ENCODE measurements at regions not wholly inside any gene's neighbourhood (a gene's known extent, or its start where the extent isn't known, plus 50 kb on each side); places are given as distances from the start of the nearest gene placed in this dataset.

DNA sequence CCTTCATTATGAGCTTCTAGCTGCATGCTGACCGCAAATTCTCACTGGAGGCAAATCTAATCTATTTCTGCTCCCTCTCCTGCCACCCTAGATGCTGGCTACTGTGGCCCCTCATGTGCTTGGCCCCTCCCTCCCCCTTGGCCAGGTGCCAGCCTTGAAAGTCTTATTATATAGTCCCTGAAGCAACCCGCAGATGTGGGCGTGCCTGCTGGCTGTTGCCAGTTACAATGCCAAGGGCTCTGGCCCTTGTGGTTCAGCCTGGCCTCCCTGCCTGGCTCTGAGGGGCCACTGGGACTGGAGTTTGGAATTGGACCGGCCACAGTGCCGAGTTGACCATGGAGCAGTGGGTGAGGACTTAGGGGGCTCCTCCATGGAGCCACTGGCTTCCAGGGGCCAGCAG, 78.9 kb upstream of the ACTRT2 start:
- TF ChIP-seq, protein P1, sequence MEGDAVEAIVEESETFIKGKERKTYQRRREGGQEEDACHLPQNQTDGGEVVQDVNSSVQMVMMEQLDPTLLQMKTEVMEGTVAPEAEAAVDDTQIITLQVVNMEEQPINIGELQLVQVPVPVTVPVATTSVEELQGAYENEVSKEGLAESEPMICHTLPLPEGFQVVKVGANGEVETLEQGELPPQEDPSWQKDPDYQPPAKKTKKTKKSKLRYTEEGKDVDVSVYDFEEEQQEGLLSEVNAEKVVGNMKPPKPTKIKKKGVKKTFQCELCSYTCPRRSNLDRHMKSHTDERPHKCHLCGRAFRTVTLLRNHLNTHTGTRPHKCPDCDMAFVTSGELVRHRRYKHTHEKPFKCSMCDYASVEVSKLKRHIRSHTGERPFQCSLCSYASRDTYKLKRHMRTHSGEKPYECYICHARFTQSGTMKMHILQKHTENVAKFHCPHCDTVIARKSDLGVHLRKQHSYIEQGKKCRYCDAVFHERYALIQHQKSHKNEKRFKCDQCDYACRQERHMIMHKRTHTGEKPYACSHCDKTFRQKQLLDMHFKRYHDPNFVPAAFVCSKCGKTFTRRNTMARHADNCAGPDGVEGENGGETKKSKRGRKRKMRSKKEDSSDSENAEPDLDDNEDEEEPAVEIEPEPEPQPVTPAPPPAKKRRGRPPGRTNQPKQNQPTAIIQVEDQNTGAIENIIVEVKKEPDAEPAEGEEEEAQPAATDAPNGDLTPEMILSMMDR (conservative IDR thresholded peaks at IDR 0.05; ENCODE audit: low read length) = no peak
- TF ChIP-seq EZH2phosphoT487 (IDR thresholded peaks at IDR 0.05; ENCODE audit: borderline replicate concordance, low read depth, low read length) = no peak
